ENCODE measurements at regions not wholly inside any gene's neighbourhood (a gene's known extent, or its start where the extent isn't known, plus 50 kb on each side); places are given as distances from the start of the nearest gene placed in this dataset.

DNA sequence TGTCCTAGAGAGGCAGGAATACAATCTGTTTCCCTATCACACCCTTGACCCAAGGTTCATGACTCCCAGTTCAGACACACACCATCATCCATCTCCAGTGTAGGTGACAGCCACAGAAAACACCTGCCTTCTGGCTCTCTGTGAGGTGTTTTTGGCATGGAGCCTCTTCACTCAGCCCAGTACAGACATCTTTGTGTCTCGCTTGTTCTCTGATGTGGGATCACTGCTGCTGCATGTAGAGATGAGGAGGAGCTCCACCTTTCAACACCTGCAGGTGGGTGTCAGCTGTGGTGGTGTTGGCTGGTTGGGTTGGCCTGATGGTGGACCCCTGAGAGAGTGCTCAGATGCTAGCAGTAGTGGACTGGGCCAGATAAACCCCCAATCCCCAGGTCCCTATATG, 916.7 kb upstream of the B3GALT2 start:
- no peaks in the 10 kb centered on the region for H3K36me3 ChIP-seq (ENCODE audit: insufficient read depth, low read length)
- H3K27me3 ChIP-seq (ENCODE audit: insufficient read depth, low read length), result no peaks in the 10 kb centered on the region
- no peak overlapping the region; the same call in 1 of the 2 replicates for H3K4me2 ChIP-seq (ENCODE audit: low read length)
- TF ChIP-seq, protein P1, sequence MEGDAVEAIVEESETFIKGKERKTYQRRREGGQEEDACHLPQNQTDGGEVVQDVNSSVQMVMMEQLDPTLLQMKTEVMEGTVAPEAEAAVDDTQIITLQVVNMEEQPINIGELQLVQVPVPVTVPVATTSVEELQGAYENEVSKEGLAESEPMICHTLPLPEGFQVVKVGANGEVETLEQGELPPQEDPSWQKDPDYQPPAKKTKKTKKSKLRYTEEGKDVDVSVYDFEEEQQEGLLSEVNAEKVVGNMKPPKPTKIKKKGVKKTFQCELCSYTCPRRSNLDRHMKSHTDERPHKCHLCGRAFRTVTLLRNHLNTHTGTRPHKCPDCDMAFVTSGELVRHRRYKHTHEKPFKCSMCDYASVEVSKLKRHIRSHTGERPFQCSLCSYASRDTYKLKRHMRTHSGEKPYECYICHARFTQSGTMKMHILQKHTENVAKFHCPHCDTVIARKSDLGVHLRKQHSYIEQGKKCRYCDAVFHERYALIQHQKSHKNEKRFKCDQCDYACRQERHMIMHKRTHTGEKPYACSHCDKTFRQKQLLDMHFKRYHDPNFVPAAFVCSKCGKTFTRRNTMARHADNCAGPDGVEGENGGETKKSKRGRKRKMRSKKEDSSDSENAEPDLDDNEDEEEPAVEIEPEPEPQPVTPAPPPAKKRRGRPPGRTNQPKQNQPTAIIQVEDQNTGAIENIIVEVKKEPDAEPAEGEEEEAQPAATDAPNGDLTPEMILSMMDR (IDR thresholded peaks at IDR 0.05; ENCODE audit: low read length), result no peak
- no peak for TF ChIP-seq EZH2 (IDR thresholded peaks at IDR 0.05; ENCODE audit: borderline replicate concordance, low read length)
- H3K27ac ChIP-seq (ENCODE audit: low read depth, low read length, poor library complexity, severe bottlenecking), result peak overlapping the region; percentile 22
- H3K4me3 ChIP-seq (ENCODE audit: low read depth, low read length, poor library complexity, severe bottlenecking), result no peak overlapping the region
- peaks cover 4% of the 10 kb centered on the region; the same call in 1 of the 2 replicates for H3K9me3 ChIP-seq (ENCODE audit: low read length)
- H2AFZ ChIP-seq (ENCODE audit: low read length), result no peak overlapping the region
- no peaks in the 10 kb centered on the region for H3F3A ChIP-seq (ENCODE audit: insufficient read depth, low read length)
- no peaks in the 10 kb centered on the region for H4K20me1 ChIP-seq (ENCODE audit: insufficient read depth, low read length)
- no peaks in the 10 kb centered on the region for H3K79me2 ChIP-seq (ENCODE audit: insufficient read depth, low read length)
- H3K9ac ChIP-seq (ENCODE audit: low read length), result no peak overlapping the region
- H3K4me1 ChIP-seq (ENCODE audit: insufficient read depth, low read length, severe bottlenecking), result peaks cover 14% of the 10 kb centered on the region
- H3K9me2 ChIP-seq (ENCODE audit: low read depth, low read length), result no peaks in the 10 kb centered on the region

DNA sequence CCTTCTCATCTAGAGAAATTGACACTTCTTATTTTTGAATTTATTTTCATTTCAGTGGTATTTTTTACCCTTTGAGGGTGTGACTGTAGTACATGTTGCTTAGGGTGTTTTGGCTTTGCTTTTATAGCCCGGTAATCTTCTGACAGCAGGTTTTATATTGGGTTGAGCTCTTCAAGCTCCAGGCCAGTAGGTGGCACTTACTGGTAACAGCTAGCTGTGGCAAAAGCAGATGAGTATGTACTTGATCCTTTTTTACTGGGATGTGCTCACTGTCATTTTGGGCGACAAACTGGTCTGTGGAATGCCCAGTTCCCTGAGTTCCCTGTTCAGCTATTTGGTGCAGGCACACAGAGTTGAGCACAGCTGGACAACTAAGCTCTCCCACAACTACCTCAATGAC, 916.2 kb upstream of the B3GALT2 start:
- TF ChIP-seq, protein P1 (IDR thresholded peaks at IDR 0.05; ENCODE audit: low read length), result peak; percentile 79
- no peak for TF ChIP-seq EZH2 (IDR thresholded peaks at IDR 0.05; ENCODE audit: borderline replicate concordance, low read length)
- no peaks in the 10 kb centered on the region for H3K36me3 ChIP-seq (ENCODE audit: insufficient read depth, low read length)
- H2AFZ ChIP-seq (ENCODE audit: low read length), result 0 out of 2 replicates have a peak overlapping the region, but pooled peaks have one; percentile 2

DNA sequence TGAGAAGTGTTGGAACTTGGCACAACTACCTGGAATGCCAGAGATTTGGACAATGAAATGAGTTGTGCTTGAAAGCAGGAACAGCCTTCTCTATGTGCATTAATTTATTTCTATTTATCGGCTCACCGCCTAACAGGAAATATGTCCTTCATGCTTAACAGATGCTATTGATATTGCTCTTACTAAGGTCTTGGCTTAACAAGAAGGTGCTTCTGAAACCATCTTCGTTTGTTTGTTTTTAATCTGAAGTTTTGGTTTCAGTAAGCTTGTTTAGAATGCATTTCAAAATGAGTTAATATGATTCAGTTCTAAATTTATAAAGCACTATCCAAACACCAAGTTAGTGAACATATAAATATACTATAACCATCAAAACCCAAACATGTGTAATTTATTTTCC, 898.3 kb upstream of the B3GALT2 start:
- no peak overlapping the region for H3K4me2 ChIP-seq (ENCODE audit: low read length)
- no peaks in the 10 kb centered on the region for H3K4me1 ChIP-seq (ENCODE audit: insufficient read depth, low read length, severe bottlenecking)
- TF ChIP-seq, protein P1 (IDR thresholded peaks at IDR 0.05; ENCODE audit: low read length), result no peak
- no peak for TF ChIP-seq EZH2 (IDR thresholded peaks at IDR 0.05; ENCODE audit: borderline replicate concordance, low read length)
- H3K79me2 ChIP-seq (ENCODE audit: insufficient read depth, low read length), result no peaks in the 10 kb centered on the region
- no peaks in the 10 kb centered on the region for H3K9me2 ChIP-seq (ENCODE audit: low read depth, low read length)
- H3K36me3 ChIP-seq (ENCODE audit: insufficient read depth, low read length), result no peaks in the 10 kb centered on the region
- no peaks in the 10 kb centered on the region for H3K27me3 ChIP-seq (ENCODE audit: insufficient read depth, low read length)
- no peak overlapping the region for H3K4me3 ChIP-seq (ENCODE audit: low read depth, low read length, poor library complexity, severe bottlenecking)
- H3F3A ChIP-seq (ENCODE audit: insufficient read depth, low read length), result no peaks in the 10 kb centered on the region
- H3K27ac ChIP-seq (ENCODE audit: low read depth, low read length, poor library complexity, severe bottlenecking), result no peak overlapping the region
- H3K9me3 ChIP-seq (ENCODE audit: low read length), result no peaks in the 10 kb centered on the region
- H3K9ac ChIP-seq (ENCODE audit: low read length), result no peak overlapping the region
- H4K20me1 ChIP-seq (ENCODE audit: insufficient read depth, low read length), result no peaks in the 10 kb centered on the region
- no peak overlapping the region for H2AFZ ChIP-seq (ENCODE audit: low read length)

More for the DNA sequence above, 916.2 kb upstream of the B3GALT2 start:
- H3K9me3 ChIP-seq (ENCODE audit: low read length), result peaks cover 4% of the 10 kb centered on the region; the same call in 1 of the 2 replicates
- no peaks in the 10 kb centered on the region for H3K9me2 ChIP-seq (ENCODE audit: low read depth, low read length)
- H3K27me3 ChIP-seq (ENCODE audit: insufficient read depth, low read length), result no peaks in the 10 kb centered on the region
- no peaks in the 10 kb centered on the region for H4K20me1 ChIP-seq (ENCODE audit: insufficient read depth, low read length)
- no peak overlapping the region; the same call in 1 of the 2 replicates for H3K4me2 ChIP-seq (ENCODE audit: low read length)
- H3K4me1 ChIP-seq (ENCODE audit: insufficient read depth, low read length, severe bottlenecking), result peaks cover 14% of the 10 kb centered on the region
- no peaks in the 10 kb centered on the region for H3K79me2 ChIP-seq (ENCODE audit: insufficient read depth, low read length)
- peak overlapping the region; percentile 22 for H3K27ac ChIP-seq (ENCODE audit: low read depth, low read length, poor library complexity, severe bottlenecking)
- H3K4me3 ChIP-seq (ENCODE audit: low read depth, low read length, poor library complexity, severe bottlenecking), result no peak overlapping the region
- no peaks in the 10 kb centered on the region for H3F3A ChIP-seq (ENCODE audit: insufficient read depth, low read length)
- H3K9ac ChIP-seq (ENCODE audit: low read length), result no peak overlapping the region
